NB4 (cell line): ENCODE measurements at regions not wholly inside any gene's neighbourhood (a gene's known extent, or its start where the extent isn't known, plus 50 kb on each side); places are given as distances from the start of the nearest gene placed in this dataset.

Source experiments
- DNase-seq: peaks from one replicate; pipeline ENCODE4 v3.0.0; 2010; ENCODE audit warnings: low read depth
- H3K4me3 ChIP-seq: one replicate; pipeline ENCODE4 v1.5.1; 2011; ENCODE audit warnings: mild to moderate bottlenecking, low read depth, low read length, moderate library complexity
- MYC ChIP-seq: IDR thresholded peaks from 2 replicates; pipeline ENCODE4 v1.6.1; 2011; ENCODE audit warnings: low read depth, low read length
- POLR2A ChIP-seq: IDR thresholded peaks from 2 replicates; pipeline ENCODE4 v1.6.1; 2011; ENCODE audit warnings: mild to moderate bottlenecking; ENCODE audit not compliant: insufficient read length; ENCODE audit errors: extremely low read depth
- TF ChIP-seq, protein P1 (sequence below): IDR thresholded peaks from one replicate; pipeline ENCODE4 v1.5.1; 2012; ENCODE audit warnings: low read depth, low read length
- TF ChIP-seq, protein P2 (sequence below): IDR thresholded peaks from 2 replicates; pipeline ENCODE4 v1.6.1; 2011; ENCODE audit warnings: low read depth, low read length

DNA sequence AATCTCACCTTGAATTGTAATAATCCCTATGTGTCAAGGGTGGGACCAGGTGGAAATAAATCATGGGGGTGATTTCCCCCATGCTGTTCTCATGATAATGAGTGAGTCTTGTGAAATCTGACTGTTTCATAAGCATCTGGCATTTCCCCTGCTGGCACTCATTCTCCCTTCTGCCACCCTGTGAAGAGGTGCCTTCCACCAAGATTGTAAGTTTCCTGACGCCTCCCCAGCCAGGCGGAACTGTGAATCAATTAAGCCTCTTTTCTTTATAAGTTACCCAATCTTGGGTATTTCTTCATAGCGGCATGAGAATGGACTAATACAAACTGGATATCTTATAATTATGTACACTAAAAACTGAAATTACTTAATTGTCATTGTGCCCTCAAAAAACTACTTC lies 189.2 kb upstream of the API5 start:
- H3K4me3 ChIP-seq: no peak overlapping the region
- TF ChIP-seq, protein P1, sequence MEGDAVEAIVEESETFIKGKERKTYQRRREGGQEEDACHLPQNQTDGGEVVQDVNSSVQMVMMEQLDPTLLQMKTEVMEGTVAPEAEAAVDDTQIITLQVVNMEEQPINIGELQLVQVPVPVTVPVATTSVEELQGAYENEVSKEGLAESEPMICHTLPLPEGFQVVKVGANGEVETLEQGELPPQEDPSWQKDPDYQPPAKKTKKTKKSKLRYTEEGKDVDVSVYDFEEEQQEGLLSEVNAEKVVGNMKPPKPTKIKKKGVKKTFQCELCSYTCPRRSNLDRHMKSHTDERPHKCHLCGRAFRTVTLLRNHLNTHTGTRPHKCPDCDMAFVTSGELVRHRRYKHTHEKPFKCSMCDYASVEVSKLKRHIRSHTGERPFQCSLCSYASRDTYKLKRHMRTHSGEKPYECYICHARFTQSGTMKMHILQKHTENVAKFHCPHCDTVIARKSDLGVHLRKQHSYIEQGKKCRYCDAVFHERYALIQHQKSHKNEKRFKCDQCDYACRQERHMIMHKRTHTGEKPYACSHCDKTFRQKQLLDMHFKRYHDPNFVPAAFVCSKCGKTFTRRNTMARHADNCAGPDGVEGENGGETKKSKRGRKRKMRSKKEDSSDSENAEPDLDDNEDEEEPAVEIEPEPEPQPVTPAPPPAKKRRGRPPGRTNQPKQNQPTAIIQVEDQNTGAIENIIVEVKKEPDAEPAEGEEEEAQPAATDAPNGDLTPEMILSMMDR: no peak
- TF ChIP-seq MYC (no peak), POLR2A (no peak)
- TF ChIP-seq, protein P2, sequence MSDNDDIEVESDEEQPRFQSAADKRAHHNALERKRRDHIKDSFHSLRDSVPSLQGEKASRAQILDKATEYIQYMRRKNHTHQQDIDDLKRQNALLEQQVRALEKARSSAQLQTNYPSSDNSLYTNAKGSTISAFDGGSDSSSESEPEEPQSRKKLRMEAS: no peak
- DNase-seq: no peak

DNA sequence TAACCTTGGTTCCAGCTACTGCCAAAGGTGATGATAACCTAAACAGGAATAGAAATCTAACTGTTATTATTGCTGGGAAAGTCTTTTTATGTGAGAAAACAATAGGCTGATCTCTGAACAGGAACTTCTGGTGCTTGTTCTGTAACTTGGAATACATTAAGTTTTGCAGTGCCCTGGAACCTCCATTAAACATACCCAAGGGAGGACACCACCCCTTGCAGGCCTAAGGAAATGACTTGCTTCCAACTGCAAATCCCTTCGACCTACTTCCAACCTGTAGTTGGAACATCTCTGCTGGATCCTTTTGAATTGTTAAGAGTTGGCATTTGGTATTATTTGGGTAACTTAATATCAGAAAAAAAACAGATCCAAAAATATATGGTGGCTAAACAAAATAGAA lies 188.4 kb upstream of the API5 start:
- no peak overlapping the region for H3K4me3 ChIP-seq
- no peak for TF ChIP-seq POLR2A
- TF ChIP-seq MYC: no peak
- TF ChIP-seq, protein P1: no peak
- no peak for DNase-seq

DNA sequence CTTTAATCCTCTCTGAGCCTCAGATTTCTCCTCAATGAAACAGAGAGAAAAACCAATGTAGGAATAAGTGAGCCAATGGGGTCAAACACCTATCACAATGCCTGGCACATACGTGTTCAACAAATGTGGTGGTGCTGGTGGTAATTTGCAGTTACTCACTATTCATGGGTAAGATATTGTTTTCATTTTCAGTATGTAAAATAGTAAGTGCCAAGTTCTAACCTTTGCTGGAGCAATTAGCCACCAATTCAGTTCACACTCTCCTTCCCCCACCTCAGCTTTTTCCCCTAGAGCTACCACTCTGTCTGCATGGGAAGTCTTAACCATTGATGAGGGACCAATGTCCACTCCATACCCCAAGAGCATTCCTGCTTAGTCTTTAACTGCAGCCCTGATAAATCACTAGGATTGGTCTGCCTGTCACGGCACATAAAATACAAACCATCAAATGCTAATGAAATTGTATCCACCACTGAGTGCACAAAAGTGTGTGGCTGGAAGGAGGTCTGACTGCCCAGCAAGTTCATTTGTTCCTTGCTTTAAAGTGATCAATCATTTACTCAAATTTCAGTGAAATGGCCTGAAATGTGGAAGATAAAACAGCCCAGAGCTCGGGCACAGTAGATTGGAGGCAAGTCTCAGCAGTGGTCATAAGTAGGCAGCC lies 187.4 kb upstream of the API5 start:
- no peak overlapping the region for H3K4me3 ChIP-seq
- no peak for DNase-seq
- TF ChIP-seq, protein P2: no peak
- TF ChIP-seq POLR2A: no peak
- TF ChIP-seq, protein P1: no peak
- TF ChIP-seq MYC: no peak

DNA sequence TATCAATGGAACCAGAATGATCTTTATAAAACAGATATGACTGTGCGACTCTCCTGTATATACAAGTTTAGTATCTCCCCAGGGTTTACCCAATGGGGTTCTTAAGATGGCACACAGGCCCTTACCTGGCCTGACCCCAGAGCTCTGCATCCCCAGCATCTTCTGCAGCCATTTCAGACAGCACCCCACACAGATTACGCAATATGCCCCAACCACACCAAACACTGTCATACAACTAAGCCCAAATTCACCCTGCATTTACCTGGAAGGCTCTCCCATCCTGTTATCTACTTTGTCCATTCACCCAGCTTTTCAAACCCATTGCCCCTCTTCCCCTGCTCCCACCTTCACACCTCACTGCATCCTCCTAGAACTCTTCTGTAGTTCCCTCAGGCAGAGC lies 182.5 kb upstream of the API5 start:
- H3K4me3 ChIP-seq: no peak overlapping the region
- TF ChIP-seq, protein P1: no peak
- no peak for TF ChIP-seq MYC
- TF ChIP-seq, protein P2: no peak
- DNase-seq: no peak

DNA sequence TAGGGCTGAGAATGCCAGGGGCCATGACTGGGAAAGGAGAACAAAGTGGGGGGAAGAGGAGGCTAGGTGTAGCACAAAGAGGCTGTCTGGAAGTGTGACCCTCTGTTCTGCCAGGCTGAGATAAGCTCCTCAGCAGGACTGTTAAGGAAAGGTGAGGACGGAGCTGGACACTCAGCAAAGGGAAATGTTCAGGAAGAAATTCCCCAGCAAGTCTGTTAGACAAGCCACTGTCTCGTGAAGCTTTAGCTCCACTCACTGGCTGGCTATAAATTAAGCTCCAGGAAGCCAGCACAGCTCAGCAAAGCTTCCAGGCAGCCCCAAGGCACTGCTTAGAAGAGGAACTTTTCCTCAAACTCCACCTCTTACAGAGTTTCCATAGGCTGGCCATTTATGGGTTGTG lies 181.2 kb upstream of the API5 start:
- H3K4me3 ChIP-seq: no peak overlapping the region
- DNase-seq: peak; percentile 2
- TF ChIP-seq, protein P2: no peak
- TF ChIP-seq, protein P1: no peak
- TF ChIP-seq MYC: no peak
- no peak for TF ChIP-seq POLR2A

DNA sequence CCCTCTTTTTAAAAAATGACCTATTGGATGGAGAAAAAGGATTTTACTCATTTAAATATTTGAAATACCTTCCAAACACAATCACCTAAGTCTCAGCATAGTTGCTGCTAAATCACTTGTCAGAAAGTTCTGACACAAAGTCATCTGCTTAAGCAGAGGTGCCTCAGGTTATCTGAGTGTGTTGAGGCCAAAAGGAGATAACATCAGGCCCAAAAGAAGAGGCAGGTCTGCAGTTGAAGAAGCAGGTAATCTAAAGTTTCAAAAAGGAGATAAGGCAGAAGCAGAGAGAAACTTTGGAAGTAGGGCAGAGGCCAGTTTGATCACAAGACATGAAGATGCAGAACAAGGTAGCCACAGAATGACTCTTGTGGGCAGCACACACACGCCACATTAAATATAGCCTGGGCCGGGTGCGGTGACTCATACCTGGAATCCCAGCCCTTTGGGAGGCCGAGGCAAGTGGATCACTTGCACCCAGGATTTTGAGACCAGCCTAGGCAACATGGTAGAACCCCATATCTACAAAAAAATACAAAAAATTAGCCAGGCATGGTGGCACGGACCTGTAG lies 175.7 kb upstream of the API5 start:
- H3K4me3 ChIP-seq: no peak overlapping the region
- TF ChIP-seq MYC: no peak
- no peak for DNase-seq
